ENCODE measurements at regions not wholly inside any gene's neighbourhood (a gene's known extent, or its start where the extent isn't known, plus 50 kb on each side); places are given as distances from the start of the nearest gene placed in this dataset.

- TF ChIP-seq EP300 (IDR thresholded peaks at IDR 0.05) (no peak), CTCF (IDR thresholded peaks at IDR 0.05) (no peak)
These were observed 672.1 kb upstream of the FANCL start for GRCh38 chr2:58913082-58913726.
